Smooth muscle cell (in vitro differentiated cells): ENCODE measurements at regions not wholly inside any gene's neighbourhood (a gene's known extent, or its start where the extent isn't known, plus 50 kb on each side); places are given as distances from the start of the nearest gene placed in this dataset.

ENCODE experiments used
- DNase-seq: peaks from one replicate; lab custom pipeline; 2025; ENCODE audit not compliant: unreplicated experiment; lab: John Stamatoyannopoulos, UW
- H2AFZ ChIP-seq: fragments of 200-600 bp; sonication (generic); 2 replicates; pipeline ENCODE4 v1.6.0; 2016; ENCODE audit warnings: antibody characterized with exemption, low read depth, mild to moderate bottlenecking
- H3F3A ChIP-seq: fragments of 200-600 bp; sonication (generic); 2 replicates; pipeline ENCODE4 v1.6.0; 2017; ENCODE audit warnings: antibody characterized with exemption, low read depth
- H3K27ac ChIP-seq: fragments of 200-600 bp; sonication (generic); 2 replicates; pipeline ENCODE4 v1.5.1; 2016; ENCODE audit warnings: low read depth, mild to moderate bottlenecking
- H3K27me3 ChIP-seq: fragments of 200-600 bp; sonication (generic); 2 replicates; pipeline ENCODE4 v1.6.1; 2016; ENCODE audit warnings: low read depth, mild to moderate bottlenecking
- H3K36me3 ChIP-seq: fragments of 200-600 bp; sonication (generic); 2 replicates; pipeline ENCODE4 v1.5.1; 2016; ENCODE audit warnings: low read depth
- H3K4me1 ChIP-seq: fragments of 200-600 bp; sonication (generic); 2 replicates; pipeline ENCODE4 v1.5.1; 2016; ENCODE audit warnings: low read depth
- H3K4me2 ChIP-seq: fragments of 200-600 bp; sonication (generic); 2 replicates; pipeline ENCODE4 v1.6.0; 2016; ENCODE audit warnings: mild to moderate bottlenecking
- H3K4me3 ChIP-seq: fragments of 200-600 bp; sonication (generic); 2 replicates; pipeline ENCODE4 v1.5.1; 2016; ENCODE audit warnings: mild to moderate bottlenecking
- H3K79me2 ChIP-seq: fragments of 200-600 bp; sonication (generic); 2 replicates; pipeline ENCODE4 v1.6.0; 2016; ENCODE audit warnings: low read depth, mild to moderate bottlenecking
- H3K9ac ChIP-seq: fragments of 200-600 bp; sonication (generic); 2 replicates; pipeline ENCODE4 v1.6.0; 2016; ENCODE audit warnings: low read depth
- H3K9me3 ChIP-seq: fragments of 200-600 bp; sonication (generic); replicated peaks from 2 replicates; pipeline ENCODE4 v1.5.1; 2016; ENCODE audit warnings: low read depth
- H4K20me1 ChIP-seq: fragments of 200-600 bp; sonication (generic); 2 replicates; pipeline ENCODE4 v1.6.0; 2016; ENCODE audit warnings: low read depth
- WGBS: methylation state at CpG from one replicate; pipeline ENCODE4 v1.1.7; 2016; ENCODE audit warnings: low lambda C conversion rate; 5-methylcytosine and 5-hydroxymethylcytosine counted together
- TF ChIP-seq, protein P1 (sequence below): fragments of 200-600 bp; sonication (generic); IDR thresholded peaks from 2 replicates; pipeline ENCODE4 v1.5.1; 2017; ENCODE audit warnings: borderline replicate concordance, mild to moderate bottlenecking, antibody characterized with exemption; ENCODE audit not compliant: insufficient read depth, poor library complexity, severe bottlenecking

DNA sequence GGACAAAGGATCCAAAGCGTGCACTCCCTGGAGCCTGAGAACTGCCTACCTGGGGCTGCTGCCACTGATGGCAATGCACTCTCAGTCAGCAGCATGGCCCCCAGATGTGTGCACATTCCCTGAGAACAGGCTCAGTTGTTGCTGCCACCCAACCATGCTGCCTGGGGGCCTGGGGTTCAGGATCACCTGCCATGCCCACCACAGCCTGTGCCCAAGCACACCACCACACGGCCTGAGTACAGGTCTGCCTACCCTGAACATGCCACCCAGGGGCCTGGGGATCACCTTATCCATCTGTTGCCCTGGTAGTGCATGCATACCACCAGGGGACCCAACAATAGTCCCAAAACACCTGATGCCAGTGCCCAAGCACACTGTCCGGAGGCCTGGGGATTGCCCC lies 1174.5 kb downstream of the SORCS1 start:
- no peaks in the 10 kb centered on the region for H3K79me2 ChIP-seq
- H2AFZ ChIP-seq, result no peak overlapping the region
- no peak overlapping the region for H3K27ac ChIP-seq
- no peaks in the 10 kb centered on the region for H3K27me3 ChIP-seq
- H3F3A ChIP-seq, result no peaks in the 10 kb centered on the region
- no peaks in the 10 kb centered on the region for H3K9me3 ChIP-seq
- H3K4me1 ChIP-seq, result no peaks in the 10 kb centered on the region
- DNase-seq, result no peak
- H3K4me2 ChIP-seq, result no peak overlapping the region
- no peaks in the 10 kb centered on the region for H4K20me1 ChIP-seq
- H3K36me3 ChIP-seq, result no peaks in the 10 kb centered on the region
- TF ChIP-seq, protein P1, sequence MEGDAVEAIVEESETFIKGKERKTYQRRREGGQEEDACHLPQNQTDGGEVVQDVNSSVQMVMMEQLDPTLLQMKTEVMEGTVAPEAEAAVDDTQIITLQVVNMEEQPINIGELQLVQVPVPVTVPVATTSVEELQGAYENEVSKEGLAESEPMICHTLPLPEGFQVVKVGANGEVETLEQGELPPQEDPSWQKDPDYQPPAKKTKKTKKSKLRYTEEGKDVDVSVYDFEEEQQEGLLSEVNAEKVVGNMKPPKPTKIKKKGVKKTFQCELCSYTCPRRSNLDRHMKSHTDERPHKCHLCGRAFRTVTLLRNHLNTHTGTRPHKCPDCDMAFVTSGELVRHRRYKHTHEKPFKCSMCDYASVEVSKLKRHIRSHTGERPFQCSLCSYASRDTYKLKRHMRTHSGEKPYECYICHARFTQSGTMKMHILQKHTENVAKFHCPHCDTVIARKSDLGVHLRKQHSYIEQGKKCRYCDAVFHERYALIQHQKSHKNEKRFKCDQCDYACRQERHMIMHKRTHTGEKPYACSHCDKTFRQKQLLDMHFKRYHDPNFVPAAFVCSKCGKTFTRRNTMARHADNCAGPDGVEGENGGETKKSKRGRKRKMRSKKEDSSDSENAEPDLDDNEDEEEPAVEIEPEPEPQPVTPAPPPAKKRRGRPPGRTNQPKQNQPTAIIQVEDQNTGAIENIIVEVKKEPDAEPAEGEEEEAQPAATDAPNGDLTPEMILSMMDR, result no peak
- WGBS, result 92% methylated on average over 3 of the region's 3 CpGs
- H3K9ac ChIP-seq, result no peak overlapping the region
- no peak overlapping the region for H3K4me3 ChIP-seq

DNA sequence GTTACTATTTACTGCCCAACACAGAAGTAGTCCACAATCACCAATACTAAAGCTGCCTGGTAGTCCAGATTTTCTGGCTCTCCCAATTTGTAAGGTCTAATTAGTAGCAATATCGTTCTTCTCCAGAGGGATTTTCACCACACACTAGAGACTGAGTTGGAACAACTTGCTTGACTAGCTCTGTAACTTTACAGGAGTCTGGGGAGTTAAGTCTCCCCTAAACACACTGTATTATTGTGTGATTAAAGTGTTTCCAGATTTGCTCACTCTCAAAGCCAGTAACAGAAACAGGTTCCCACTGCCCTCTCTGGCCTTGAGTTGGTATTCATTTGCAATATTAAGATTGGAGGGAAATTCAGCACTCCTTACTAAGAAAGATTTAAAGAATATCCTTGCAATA lies 1175.7 kb downstream of the SORCS1 start:
- H3K27me3 ChIP-seq, result no peaks in the 10 kb centered on the region
- H3K36me3 ChIP-seq, result no peaks in the 10 kb centered on the region
- H3K9me3 ChIP-seq, result no peaks in the 10 kb centered on the region
- no peak overlapping the region for H3K9ac ChIP-seq
- H3K79me2 ChIP-seq, result no peaks in the 10 kb centered on the region
- H4K20me1 ChIP-seq, result no peaks in the 10 kb centered on the region
- H2AFZ ChIP-seq, result no peak overlapping the region
- no peaks in the 10 kb centered on the region for H3K4me1 ChIP-seq
- no peak overlapping the region for H3K4me2 ChIP-seq
- no peak for DNase-seq
- no peak overlapping the region for H3K4me3 ChIP-seq
- TF ChIP-seq, protein P1, result no peak
- 87% methylated on average over 1 of the region's 1 CpG for WGBS
- H3K27ac ChIP-seq, result no peak overlapping the region
- no peaks in the 10 kb centered on the region for H3F3A ChIP-seq

DNA sequence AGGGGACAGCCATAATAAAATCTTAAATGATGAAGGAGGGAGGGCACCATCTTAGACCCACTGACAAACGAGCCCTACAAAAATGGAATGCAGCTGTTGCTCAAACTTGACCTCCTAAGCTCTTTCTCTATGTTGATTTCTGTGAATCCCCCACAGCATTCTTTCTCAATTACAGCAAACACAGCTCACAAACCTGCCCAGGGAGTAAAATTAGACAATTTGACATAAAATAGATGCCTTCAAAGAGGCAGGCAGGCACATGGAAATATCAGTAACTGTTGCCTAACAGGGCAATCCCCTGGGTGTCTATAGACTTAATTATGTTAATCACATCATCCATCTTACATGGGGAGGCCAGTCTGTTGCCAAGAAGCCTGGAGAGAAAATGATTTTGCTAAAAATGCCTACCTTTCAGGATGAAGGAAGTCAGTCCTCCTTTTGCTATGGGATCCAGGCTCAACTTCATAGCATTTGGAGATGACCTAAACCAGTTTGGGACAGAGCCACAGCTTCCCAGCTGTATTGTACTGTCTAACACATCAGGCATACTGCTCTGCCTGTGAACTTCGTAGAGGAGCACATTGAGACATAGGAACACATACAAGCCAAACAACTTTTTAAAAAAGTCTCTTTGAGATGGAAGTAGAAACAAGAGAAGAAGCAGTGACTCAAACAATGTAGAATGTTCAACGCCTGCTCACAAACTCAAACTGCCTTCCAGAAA lies 1177.4 kb downstream of the SORCS1 start:
- H3K4me1 ChIP-seq, result no peaks in the 10 kb centered on the region
- no peaks in the 10 kb centered on the region for H3F3A ChIP-seq
- TF ChIP-seq, protein P1, result no peak
- H2AFZ ChIP-seq, result no peak overlapping the region
- no peak overlapping the region for H3K4me2 ChIP-seq
- H3K9me3 ChIP-seq, result no peaks in the 10 kb centered on the region
- no peaks in the 10 kb centered on the region for H4K20me1 ChIP-seq
- no peak overlapping the region for H3K9ac ChIP-seq
- no peak overlapping the region for H3K4me3 ChIP-seq
- H3K27me3 ChIP-seq, result no peaks in the 10 kb centered on the region
- H3K36me3 ChIP-seq, result no peaks in the 10 kb centered on the region
- H3K79me2 ChIP-seq, result no peaks in the 10 kb centered on the region
- no peak for DNase-seq
- 85% methylated on average over 3 of the region's 3 CpGs for WGBS
- H3K27ac ChIP-seq, result no peak overlapping the region

DNA sequence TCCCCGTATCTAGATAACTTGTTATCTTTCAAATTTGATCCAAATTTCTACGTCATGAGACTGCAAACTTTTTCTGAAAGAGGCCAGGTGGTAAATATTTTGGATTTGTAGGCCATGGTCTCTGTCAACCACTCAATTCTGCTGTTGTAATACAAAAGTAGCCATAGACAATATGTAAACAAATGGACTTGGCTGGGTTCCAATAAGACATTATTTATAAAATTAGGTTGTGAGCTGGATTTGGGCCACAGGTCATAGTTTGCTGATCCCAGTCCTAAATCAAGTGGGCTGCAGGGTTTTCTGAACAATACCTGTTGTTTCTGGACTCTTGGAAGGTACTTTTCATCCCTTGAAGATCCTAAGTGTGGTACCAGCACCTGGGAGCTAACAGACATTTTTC lies 1178.0 kb downstream of the SORCS1 start:
- no peaks in the 10 kb centered on the region for H3K9me3 ChIP-seq
- no peak overlapping the region for H3K9ac ChIP-seq
- no peaks in the 10 kb centered on the region for H3K79me2 ChIP-seq
- 86% methylated on average over 2 of the region's 2 CpGs for WGBS
- TF ChIP-seq, protein P1, result no peak
- no peak overlapping the region for H3K4me3 ChIP-seq
- no peaks in the 10 kb centered on the region for H3K27me3 ChIP-seq
- no peak for DNase-seq
- no peaks in the 10 kb centered on the region for H3F3A ChIP-seq
- no peak overlapping the region for H2AFZ ChIP-seq
- no peaks in the 10 kb centered on the region for H4K20me1 ChIP-seq
- H3K4me2 ChIP-seq, result no peak overlapping the region
- H3K4me1 ChIP-seq, result no peaks in the 10 kb centered on the region
- H3K36me3 ChIP-seq, result no peaks in the 10 kb centered on the region
- no peak overlapping the region for H3K27ac ChIP-seq
